HG03066 (cell line): ENCODE measurements at regions not wholly inside any gene's neighbourhood (a gene's known extent, or its start where the extent isn't known, plus 50 kb on each side); places are given as distances from the start of the nearest gene placed in this dataset.
A peak's percentile ranks its signal among the peaks of the same experiment; 100 is the strongest.
"Not testable (repeated sequence)": the region's sequence is repeated elsewhere in the genome, so short reads cannot be mapped to it uniquely, and the experiment has no call there.

Experiments
- ATAC-seq: cut with Tn5 transposase; IDR thresholded peaks from one replicate; pipeline ENCODE4 v1.9.1; 2021; ENCODE audit warnings: low read depth; ENCODE audit not compliant: unreplicated experiment

DNA sequence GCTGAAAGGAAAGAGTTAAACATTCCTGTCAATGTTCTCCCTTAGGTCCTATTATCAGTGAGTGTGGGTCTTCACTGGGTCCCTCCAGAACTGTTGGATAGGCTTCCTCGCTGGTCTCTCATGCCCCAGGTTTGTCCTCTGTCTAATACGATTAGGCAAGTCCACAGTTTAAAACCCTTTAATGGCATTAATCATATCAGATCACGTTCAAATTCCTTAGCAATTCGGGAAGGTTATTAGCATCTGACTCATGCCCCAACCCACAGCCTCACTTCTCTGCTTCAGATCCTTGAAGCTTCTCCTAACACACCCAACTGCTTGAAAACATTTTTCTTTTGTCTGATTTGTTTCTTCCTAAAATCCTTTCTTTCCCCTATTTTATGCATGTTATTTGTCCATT is 224.3 kb upstream of the ATP10A start:
- ATAC-seq: no peak

DNA sequence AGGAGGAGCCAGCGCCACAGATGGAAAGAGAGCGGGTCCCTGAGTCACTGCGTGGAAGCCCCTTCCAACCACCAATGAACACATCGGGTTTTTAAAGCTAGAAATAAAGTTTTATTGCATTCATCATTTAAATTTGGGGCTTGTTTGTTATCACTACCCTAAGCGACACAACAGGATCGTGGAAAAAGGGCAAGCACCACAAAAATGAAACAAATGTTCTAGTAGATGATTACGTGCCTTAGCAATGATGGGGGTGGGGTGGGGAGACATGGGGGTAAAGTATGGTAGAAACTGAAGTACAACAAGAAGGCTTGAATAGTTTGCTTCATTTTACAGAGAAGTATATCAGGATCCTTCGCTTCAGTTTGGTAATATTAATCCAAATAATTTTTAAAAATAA is 221.6 kb upstream of the ATP10A start:
- no peak for ATAC-seq

DNA sequence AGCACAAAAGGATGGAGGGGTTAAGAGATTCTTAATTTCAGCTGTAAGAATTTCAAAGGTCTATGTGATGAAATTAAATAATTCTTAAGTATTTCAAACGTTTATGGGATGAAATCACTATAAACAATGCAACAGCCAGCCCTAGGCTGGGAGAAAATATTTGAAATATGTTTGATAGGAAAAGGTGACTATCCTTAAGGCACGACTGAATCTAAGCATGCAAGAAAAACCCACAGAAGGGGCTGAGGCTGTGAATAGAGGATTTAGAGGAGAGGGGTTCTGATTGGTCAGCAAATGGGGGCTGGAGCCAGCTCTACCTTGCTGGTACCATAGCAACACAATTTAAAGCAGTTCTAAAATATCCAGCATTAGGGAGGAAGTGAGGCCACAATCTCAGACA is 220.8 kb upstream of the ATP10A start:
- no peak for ATAC-seq

DNA sequence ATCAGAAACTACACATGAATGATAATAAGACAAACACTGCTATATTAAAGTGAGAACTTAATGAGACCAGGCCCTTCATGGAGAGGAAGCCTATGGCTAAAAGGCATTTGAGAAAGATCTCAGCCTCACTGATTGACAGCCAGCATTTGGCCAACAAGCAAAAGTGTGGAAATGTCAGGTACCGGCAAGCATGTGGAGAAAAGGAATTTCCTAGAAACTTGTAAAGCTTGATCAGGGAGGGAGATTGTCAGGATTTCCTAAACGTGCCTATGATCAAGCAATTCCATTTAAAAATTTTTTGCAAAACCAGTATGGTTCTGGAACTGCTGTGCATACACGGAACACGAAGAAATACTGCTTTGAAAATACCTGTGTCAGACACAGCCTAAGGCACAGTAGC is 220.3 kb upstream of the ATP10A start:
- no peak for ATAC-seq

DNA sequence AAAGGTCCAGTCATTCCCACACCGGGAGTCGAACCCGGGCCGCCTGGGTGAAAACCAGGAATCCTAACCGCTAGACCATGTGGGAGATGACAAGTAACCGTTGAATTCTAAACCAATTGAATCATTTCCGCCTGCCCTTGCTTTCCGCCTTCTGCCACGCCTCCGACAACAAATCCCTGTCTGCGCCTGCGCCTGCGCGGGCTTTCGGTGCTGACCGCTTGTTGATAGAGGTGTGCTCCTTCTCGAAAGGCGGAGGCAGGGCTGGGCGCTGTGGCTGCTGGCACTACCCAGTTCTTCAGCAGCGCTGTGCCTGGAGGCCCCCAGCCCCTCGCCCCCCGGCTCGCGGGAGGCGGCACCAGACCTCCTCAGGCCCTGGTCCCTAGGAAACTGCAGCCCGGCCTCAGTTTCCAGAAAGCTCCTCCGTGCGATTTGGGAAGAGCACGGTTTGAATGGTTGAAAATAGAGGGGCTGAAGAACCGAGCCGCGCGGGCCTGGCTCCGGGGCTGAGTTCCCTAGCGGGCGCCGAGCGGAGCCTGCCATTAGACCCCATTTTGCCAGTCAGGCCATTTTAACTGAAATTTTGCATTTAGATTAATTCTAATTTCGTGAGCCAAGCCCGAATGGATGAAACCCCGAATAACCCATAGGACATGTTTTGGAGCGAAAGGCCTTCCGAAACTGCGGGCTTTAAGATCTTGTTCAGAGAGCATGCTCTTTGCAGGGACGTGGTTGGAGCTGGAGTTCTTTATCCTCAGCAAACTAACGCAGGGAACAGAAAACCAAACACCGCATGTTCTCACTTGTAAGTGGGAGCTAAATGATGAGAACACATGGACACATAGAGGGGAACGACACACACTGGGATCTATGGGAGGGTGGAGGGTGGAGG is 219.3 kb upstream of the ATP10A start:
- peak; percentile 91 for ATAC-seq

DNA sequence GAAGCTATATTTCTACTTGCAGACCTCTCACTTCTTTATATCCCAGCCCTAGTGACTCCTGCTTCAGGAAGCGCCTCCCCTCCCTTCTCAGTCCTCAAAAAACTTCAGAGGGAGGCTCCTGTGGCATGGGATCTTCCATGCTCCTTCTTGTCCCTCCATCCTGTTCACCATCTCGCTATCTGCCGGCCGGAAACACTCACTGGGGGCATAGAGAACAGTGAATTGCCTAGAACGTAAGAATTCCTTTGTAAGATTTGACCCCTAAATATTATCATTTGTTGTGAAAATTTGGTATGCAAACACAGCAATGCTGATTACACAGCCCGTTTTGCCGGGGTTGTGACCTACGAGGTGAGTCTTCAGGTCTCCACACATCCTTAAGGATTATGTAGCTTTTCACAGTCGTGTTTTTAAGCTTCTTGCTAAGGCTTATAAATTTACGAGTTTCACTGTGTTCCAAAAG is 218.7 kb upstream of the ATP10A start:
- no peak for ATAC-seq

DNA sequence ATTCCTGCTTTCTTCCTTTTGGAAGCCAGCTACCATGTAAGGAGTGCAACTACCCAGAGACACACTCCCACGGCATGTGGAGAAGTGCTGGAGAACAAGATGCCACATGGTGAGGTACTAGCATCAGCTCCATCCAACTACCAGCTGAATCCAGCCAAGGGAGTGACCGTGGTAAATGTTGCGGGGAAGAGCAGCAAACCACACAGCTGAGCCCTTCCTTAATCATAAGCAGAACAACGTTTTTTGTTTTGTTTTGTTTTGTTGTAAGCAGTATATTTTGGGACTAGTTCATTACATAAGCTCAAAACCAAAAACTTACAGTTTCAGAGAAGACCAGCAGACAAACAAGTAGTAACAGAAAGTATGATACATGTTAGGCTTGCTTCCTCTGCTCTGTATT is 212.6 kb upstream of the ATP10A start:
- ATAC-seq: no peak

DNA sequence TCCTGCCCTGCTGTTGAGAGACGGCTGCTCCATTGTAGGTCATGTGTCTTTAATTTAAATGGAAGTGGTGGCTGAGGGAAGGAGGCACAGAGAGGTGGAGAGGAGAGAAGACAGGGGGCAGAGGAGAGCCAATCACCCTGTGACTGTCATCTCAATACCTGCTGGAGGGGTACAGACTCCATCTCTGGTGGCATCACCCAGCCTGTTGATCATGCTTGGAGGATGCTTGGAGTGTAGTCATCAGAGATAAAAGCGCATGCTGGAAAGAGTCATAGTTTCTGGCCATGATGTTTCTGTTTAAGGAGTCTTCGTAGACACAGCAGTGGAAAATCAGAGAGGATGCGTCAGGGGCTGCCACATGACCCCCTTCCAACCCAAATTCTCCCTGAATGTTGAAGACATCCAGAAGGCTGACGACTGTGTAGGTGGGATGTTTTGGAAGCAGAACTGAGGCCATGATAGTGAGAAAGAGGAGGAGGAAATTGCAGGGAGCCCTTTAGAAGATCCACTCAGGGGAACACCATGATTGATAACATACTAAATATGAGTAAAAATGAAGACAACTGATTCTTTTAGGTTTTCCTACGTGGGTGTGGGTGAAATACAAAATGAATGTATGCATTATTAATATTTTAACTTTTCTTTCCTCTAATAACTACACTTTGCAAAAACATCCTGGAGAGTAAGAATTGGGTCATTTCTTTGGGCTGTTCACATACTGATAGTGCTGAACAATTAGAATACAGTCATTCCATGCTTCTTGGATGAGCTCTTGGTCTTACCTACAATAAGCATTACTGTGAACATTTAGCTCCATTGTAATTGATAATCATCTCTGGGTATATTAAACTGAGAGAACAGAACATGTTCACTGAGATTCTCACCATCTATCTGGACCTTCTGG is 210.6 kb upstream of the ATP10A start:
- ATAC-seq: no peak

DNA sequence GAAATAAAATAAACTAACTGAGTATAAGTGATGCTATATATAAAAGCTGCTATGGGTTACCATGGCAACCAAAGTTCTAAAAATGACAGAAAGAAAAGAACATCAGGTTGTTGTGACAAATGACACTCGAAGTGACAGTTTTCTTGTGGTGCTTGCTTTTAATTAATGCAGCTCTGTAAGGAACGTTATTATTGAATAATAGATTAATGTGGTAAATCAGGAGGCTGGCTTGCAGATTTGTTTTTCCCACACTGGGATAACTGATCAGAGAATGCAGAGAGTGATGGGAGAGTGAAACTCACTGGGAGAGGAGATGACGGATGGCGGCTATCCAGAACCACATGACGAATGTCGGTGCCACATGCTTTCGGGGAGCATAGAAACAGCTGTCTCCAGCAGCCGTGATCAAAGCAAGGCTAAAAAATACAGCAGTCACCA is 207.0 kb upstream of the ATP10A start:
- ATAC-seq: no peak

DNA sequence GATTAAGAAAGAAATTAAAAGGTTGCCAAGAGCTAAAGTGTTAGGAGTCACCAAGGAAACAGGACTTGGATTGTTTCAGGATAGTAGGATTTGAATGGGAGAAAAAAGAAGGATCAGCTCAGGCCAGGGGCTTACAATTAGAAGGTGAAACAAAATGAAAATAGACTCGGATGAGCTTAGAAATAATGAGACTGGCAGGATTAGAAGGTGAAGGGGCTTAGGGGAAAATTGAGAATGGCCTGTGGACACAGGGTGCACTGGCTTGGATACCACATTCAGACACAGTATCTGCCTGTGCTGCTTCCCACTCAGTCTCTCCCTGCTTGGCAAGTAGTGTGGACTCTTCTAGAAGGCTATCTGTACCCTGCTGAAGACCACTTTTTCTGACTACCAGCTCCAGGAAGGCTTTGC is 206.1 kb upstream of the ATP10A start:
- no peak for ATAC-seq

DNA sequence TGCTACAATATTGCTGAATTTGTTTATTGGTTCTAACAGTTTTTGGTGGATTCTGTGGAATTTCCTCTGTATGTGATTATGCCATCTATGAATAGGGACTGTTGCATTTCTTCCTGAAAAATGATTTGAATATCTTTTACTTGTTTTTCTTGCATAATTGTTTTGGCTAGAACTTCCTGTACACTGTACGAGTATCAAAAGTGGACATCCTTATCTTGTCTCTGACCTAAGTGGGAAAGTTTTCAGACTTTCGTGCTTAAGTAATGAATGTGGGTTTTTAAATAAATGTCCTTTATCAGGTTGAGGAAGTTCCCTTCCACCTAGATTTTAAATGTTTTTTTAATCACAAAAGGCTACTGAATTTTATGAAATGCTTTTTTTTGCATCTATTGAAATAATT is 203.8 kb upstream of the ATP10A start:
- no peak for ATAC-seq

DNA sequence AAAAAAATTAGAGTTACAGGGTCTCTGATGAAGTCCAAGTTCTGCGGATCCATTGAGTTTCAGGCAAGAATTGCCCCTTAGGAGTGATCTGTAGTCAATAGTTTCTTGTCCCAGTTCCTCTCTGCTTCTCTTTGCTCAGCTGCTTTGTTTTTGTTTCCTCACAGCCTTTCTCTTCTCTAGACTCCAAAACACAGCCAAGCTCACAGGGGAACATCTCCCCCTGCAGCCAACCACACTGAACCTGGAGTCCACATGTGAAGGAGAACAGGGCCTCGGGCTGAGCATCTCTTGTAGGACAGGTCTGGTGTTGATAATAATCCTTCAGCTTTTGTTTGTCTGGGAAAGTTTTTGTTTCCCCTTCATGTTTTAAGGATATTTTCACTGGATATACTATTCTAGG is 202.6 kb upstream of the ATP10A start:
- no peak for ATAC-seq

DNA sequence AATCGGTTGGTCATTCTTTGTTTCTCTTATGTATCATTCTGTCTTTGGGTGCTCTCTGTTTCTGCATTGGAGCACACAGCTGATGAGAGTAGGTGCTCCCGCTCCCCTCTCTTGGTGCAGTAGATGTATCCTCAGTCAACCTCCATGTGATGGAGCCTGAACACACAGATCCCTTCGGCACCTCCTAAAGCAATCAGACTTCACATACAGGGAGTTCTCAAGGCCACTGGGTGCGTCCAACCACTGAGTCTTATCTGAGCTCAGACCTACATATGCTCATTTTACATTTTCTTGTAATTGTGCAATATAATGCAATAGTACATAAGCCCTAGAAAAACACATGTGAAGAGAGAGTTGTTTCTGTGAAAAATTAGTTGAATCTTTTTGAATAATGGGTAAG is 198.1 kb upstream of the ATP10A start:
- no peak for ATAC-seq

DNA sequence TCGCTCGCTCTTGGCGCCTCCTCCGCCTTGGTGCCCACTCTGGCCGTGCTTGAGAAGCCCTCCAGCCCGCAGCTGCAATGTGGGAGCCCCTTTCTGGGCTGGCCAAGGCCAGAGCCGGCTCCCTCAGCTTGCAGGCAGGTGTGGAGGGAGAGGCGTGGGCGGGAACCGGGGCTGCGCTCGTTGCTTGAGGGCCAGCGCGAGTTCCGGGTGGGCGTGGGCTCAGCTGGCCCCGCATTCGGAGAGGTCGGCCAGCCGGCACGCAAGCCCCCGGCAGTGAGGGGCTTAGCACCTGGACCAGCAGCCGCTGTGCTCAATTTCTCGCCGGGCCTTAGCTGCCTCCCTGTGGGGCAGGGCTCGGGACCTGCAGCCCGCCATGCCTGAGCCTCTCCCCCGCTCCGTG is 193.6 kb upstream of the ATP10A start:
- not testable (repeated sequence) for ATAC-seq

DNA sequence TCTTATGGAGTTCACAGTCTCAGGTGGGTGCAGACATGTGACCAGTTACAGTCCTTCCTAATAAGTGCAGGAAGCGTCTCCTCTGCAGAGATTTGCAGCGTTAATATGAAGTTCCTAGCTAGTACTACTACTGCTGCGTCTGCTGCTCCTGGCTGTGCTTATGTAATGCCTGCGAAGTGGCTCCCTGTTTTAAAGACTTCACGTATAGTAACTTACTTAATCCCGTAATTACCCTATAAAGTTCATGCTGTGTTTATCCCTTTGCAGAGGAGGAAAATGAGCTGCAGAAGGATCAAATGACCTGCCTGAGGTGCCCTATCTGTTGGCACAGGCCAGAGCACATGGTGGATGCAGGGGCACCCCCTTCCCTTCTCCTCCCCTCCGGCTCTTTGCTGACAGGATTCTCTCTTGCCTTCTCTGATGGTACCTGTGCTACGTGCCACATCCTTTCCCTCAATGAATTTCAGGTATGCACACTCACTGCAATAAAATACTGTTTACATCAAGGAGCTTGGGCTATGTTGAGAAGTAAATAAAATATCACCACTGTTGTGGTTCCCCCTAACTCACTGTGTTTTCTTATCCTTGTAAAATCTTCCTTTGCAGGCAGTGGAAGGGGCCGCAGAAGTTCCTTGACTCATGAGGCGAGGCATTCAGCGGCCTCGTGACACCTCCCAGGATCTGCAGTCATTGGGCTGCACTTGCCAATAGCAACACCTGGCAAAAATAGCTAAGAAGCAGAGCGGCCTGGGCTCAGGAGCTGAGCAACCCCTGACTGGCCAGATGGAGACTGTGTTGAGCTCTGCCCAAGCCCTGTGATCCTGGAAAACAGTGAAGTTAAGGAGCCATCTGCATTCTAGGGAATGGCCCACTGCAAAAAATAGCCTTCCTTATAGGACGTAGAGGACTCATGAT is 188.9 kb upstream of the ATP10A start:
- ATAC-seq: no peak

DNA sequence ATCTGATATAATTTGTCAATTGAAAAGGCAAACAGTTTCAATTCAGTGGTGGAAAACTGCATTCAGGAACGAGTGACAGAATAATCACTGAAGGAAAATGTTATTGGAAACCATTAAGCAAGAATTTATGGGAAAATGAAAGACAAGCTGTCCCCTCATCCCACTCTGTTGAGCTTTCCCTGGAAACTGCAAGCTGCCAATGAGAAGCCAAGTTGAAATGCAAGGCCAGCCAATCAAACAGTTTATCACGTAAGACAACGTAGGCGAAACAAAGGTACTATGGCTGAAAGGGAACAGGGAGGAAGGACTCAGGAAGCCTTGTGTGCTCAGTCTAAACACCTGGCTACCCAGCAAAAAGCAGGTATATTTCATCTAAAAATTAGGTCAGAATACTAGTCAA is 187.9 kb upstream of the ATP10A start:
- ATAC-seq: no peak

DNA sequence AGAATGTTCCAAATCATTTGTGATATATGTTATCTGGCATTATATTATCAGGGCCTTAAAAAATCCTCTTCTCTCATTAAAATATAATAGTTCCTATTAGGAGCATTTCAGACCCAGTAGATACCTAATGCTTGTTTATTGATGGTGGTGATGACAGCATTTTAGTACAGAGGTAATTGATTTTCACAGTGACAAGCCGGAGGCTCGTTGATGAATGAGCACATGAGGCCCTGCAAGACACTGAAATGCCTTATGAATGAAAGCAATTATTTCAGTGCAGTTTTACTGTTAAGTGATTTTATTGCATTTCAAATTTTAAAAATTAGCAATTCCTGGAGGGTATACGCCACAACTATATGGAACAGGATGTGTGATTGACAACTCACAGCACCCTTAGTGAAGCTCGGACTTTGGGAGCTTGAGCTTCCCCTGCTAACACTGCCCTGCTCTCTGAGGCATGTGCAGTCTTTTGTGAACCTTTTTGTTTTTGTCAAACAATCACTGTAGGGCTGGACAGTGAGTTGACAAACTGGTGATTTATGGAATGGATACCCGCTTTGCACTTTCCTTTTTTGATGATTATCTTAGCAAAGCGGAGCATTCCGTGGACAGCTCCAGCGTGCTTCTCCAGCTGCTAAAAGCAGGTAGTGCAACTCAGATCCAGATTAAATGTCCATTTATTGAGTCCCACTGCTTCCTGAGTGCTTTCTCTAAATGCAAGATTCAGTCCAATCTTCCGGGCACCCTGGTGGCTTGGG is 187.0 kb upstream of the ATP10A start:
- ATAC-seq: no peak

DNA sequence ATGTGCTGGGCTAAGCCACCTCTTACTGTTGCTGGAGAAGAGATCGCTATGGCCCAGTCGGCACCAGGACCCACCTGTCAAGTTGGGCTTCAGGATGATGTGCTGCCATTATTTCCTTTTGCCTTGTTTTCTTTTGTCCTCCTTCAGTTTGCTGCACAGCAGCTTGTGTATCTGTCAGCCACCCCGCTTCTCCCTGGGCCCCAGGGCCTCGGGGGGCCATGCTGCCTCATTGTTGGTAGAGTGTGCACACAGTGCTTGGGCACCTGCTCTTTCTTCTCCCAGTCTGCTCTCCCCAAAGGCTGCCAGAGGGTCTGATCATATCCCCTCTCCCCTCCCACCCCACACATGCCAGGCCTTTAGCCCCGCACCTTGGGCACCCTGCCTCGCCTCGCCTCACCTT is 185.5 kb upstream of the ATP10A start:
- ATAC-seq: no peak

DNA sequence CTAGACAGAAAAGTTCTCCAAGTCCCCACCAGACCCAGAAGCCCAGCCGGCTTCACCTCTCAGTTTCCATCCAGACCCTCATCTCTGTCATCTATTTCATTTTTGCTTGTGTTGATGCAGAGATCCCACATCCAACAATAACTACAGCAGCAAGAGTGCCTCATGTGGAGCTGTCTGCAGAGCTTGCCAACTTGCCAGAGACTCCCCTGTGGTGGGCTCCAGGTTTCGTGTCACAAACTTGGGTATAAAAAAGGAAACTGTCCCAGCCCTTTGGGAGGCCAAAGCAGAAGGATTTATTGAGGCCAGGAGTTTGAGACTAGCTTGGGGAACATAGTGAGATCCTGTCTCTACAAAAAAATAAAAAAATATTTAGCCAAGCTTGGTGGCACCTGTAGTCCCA is 182.4 kb upstream of the ATP10A start:
- no peak for ATAC-seq

DNA sequence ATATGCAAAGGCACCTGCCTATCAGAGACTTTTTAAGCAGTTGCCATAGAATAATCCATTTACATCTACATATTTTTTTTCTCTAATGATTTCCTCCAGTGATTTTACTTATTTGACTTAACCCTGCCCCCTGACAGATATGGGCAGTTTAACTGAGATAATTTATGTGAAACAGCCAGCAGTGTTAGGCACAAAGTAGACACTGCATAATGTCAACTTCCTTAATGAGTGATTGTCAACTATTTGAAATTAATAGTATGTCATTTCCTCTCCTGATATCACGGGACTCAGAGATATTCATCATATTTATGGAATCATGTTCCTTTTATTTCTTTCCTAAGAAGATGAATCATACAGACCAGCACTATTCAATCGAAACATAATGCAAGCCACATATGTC is 179.9 kb upstream of the ATP10A start:
- ATAC-seq: no peak
